GM18858 (cell line): ENCODE measurements at regions not wholly inside any gene's neighbourhood (a gene's known extent, or its start where the extent isn't known, plus 50 kb on each side); places are given as distances from the start of the nearest gene placed in this dataset.
"Not testable (repeated sequence)": the region's sequence is repeated elsewhere in the genome, so short reads cannot be mapped to it uniquely, and the experiment has no call there.

Source experiments
- ATAC-seq: cut with Tn5 transposase; IDR thresholded peaks from one replicate; pipeline ENCODE4 v1.9.1; 2021; ENCODE audit not compliant: unreplicated experiment

DNA sequence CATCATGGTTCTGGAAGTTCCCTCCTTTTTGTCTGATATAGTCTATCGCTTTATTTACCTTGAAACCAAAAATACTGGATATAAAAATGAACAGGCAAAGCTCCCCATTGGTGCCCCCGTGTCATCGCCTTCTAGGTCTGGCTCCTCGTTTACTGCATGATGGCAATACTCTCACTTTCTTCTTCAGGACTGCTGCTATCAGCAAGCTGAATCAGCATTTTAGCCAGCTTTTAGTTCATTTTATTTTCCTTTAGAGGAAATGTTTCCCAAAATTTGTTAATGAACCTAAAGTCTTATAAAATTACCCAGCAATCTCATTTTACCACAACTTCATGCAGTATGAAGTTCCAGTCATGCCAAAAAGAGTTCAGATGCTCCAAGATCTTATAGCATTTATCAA is 80.5 kb downstream of the ZIC3 start:
- ATAC-seq = no peak

GRCh38 chrX:137651647-137652046 is 85.7 kb downstream of the ZIC3 start:
- no peak for ATAC-seq

GRCh38 chrX:137652086-137652485 is 86.2 kb downstream of the ZIC3 start:
- ATAC-seq = no peak

DNA sequence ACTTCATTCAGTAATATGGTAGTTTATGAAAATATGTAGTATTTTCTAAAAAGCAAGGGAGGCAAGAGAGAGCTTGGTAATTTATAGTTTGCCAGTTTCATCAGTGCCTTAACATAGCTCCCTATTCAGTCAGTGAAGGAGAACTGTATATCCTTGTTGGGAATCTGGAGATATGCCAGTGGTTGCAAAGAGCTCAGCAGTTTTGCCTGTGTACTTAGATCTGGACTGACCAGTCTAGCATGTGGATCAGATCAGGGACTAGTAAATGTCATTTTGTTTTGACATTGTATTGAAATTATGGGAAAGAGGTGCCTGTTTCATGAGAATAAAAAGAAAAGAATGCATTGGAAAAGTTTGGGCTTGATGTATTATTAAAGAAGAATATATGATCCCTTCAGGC is 88.6 kb downstream of the ZIC3 start:
- ATAC-seq = no peak

DNA sequence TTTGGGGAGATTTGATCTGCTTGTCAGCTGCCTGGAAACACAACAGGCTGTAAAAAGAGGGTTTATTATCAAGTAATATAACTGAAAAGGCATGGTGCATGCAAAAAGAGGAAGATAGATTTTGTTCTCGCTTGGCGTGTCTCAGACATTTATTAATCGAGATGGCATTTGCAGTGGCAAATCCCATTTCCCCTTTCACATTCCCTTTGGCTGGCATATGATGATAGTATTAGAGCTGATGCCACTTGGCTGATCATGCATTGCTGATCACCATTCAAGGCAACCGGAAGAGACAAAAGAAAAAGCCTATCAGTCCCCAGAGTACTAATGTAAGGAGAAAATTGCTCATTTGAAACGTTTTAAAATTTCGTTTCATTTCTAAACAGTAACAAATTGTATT is 101.8 kb downstream of the ZIC3 start:
- no peak for ATAC-seq

DNA sequence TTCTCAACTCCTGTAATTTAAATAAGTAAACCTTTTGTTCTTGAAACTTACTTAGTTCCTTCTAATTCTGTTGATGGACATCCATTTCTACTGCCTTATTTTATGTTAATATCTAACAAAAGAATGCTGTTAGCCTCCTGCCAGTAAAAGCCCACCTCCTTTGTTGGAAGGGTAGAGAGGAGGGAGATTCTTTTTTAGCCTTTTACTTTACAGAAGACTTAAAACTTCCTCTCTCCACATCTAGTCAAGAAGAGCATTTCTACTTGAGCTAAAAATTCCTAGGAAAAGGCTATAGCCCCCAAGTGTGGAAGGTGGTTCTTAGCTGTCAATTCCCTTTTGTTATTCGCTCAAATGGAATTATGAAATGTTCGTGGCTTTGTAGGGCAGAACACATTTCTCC is 118.7 kb downstream of the ZIC3 start:
- no peak for ATAC-seq

DNA sequence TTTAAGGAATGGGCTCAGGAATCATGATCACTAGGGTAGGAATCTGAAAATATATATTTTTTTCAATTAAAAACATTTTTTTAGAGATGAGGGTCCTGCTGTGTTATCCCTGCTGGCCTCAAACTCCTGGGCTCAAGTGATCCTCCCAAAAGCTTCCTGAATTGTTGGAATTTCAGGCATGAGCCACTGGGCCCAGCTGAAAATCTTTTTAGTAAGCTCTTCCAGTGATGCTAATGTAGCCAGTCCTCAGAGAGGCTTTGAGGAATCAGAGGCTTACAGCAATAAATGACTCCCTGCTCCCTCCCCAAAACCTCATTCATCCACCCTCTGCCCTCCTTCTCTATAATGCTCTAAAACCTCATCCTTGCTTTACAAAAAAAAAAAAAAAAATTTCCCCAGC is 129.5 kb downstream of the ZIC3 start:
- ATAC-seq = no peak

GRCh38 chrX:137707348-137707747 is 141.4 kb downstream of the ZIC3 start:
- no peak for ATAC-seq

GRCh38 chrX:137742846-137743245 is 176.9 kb downstream of the ZIC3 start:
- no peak for ATAC-seq

- ATAC-seq = no peak
These were observed 177.5 kb downstream of the ZIC3 start for GRCh38 chrX:137743414-137743813.

GRCh38 chrX:137746289-137746688 is 180.4 kb downstream of the ZIC3 start:
- no peak for ATAC-seq

DNA sequence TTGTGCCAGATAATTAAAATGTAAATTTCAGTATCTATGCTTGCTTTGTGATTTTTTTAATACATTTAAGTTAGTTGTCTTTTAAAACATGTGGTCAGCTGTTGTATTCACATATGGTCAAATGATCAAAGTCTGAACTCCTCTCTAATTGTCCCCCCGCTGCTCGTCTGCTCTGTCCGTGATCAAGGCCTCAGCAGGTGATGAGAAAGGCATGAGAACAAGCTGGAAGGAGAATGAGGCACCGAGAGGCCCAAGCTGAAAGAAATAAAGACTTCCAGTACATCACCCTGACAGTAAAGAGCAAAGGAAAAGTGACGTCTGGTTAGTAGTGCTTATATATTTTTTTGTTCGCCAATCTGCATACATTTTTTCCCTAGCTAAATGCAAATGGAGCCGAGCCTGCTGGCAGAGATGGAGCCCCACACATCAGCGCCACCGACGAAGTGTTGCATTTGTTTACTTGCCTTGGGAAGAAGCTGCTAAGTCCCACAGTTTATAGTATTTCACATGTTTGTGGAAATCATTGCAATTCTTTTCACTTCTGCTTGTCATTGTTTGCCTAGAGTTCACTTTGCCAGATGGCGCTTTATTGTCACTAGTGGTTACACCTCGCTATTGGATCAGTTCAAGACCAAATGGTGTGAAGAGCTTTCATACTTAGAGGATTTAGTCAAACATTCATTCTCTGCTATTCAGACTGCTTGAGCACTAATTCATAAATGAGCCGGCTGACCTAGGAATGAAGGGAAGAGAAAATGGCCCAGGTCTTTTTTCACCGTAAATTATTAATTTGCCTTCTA is 181.5 kb downstream of the ZIC3 start:
- no peak for ATAC-seq

GRCh38 chrX:137748827-137749226 is 182.9 kb downstream of the ZIC3 start:
- ATAC-seq = no peak

- no peak for ATAC-seq
These were observed 183.3 kb downstream of the ZIC3 start for GRCh38 chrX:137749246-137749645.

DNA sequence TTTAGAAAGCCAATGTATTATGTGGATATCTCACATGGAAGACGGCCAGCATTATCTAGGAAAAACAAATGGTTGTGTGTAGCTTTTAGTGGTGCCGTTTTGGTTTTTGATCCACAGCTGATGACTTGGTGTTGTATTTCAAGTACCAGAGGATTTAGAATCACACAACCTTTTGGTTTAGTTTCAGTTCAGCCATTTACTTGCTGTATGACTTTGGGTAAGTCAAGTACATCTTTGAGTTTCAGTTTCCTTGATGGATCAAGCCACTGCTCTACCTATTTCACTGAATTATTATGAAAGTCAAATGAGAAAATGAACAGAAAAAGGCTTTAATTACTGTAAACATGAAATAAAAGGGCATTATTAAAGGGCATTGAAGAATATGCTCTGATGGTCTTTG is 205.6 kb downstream of the ZIC3 start:
- ATAC-seq = no peak

DNA sequence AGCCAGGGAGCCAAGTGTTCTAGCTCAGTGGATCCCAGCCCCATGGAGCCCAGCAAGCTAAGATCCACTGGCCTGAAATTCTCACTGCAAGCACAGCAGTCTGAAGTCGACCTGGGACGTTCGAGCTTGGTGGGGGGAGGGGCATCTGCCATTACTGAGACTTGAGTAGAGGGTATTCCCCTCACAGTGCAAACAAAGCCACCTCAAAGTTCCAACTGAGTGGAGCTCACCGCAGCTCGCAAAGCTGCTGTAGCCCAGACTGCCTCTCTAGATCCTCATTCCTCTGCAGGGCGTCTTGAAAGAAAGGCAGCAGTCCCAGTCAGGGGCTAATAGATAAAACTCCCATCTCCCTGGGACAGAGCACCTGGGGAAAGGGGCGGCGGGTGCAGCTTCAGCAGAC is 226.3 kb downstream of the ZIC3 start:
- no peak for ATAC-seq

DNA sequence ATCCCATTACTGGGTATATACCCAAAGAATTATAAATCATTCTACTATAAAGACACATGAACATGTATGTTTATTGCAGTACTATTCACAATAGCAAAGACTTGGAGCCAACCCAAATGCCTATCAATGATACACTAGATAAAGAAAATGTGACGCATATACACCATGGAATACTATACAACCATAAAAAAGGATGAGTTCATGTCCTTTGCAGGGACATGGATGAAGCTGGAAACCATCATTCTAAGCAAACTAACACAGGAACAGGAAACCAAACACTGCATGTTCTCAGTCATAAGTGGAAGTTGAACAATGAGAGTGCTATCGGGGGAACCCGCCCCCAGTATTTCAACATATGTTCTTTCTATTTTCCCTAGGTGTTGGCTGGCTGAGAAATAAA is 232.0 kb downstream of the ZIC3 start:
- not testable (repeated sequence) for ATAC-seq

DNA sequence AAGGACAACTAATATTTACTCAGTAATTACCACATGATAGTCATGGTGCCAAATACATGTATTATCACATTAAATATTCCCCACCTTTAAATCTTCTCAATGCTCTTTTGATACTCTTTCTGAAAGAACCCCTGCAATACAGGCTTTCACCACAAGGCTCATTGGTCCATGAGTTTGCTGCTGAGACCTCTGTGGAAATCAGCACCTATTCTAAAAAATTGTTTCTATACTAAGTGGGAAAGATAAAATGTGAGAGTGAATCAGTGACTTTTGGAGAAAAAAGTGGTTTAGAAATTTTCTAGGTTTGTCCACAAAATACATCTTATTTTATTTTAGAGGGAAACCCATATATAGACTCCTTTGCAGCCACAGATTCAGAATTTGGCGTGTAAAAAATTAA is 257.3 kb downstream of the ZIC3 start:
- ATAC-seq = no peak

- ATAC-seq = no peak
These were observed 281.4 kb downstream of the ZIC3 start for GRCh38 chrX:137847376-137847775.

- no peak for ATAC-seq
These were observed 282.5 kb downstream of the ZIC3 start for GRCh38 chrX:137848266-137848905.

DNA sequence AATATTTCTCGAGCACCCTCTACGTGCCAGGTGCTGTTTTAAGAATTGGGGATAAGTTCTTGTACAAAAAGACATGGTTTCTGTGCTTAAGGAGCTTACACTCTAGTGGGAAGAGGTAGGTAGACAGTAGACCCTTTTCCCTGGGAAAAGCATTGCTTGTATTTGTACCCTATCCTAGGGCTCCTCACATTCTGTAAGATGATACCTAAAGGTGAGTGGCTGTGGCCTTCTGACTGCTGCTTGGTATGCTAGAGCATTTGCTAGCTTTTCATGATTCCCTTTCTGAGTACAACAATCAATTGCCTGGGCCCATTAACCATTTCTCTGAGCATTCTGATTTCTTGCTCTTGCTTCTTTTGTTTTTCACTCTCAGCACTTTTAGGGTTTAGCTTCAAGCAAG is 286.6 kb downstream of the ZIC3 start:
- no peak for ATAC-seq

GRCh38 chrX:137855490-137855889 is 289.6 kb downstream of the ZIC3 start:
- no peak for ATAC-seq

DNA sequence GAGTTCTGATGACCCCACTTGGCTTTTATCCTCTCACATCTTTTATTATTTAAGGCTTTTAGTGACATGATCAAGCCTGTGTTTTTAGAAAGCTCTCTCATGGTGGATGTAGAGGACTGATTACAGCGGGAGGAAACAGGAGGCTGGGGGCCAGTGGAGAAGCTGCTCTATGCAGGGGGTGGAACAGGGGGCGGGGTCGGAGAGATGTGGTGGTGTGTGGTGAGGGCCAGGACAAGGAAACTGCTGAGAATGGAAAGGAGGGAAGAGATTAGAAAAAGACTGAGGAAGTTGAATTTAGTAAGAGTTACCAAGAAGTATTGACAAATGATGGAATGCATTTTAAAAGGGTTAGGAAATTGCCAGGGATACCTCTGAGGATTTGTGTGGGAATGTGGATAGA is 292.2 kb downstream of the ZIC3 start:
- ATAC-seq = no peak
